OCI-LY3 (cell line): ENCODE measurements at regions not wholly inside any gene's neighbourhood (a gene's known extent, or its start where the extent isn't known, plus 50 kb on each side); places are given as distances from the start of the nearest gene placed in this dataset.

Source experiments
- EZH2phosphoT487 ChIP-seq: fragments of 200-600 bp; shearing (Covaris generic); IDR thresholded peaks from 2 replicates; pipeline ENCODE4 v1.6.1; 2018; ENCODE audit warnings: antibody characterized with exemption, mixed run types, low read depth
- TF ChIP-seq, protein P1 (sequence below): fragments of 200-600, 300-600 bp; sonication (generic); IDR thresholded peaks from 2 replicates; pipeline ENCODE4 v1.5.1; 2014; ENCODE audit warnings: antibody characterized with exemption, low read length, low read depth

- TF ChIP-seq, protein P1, sequence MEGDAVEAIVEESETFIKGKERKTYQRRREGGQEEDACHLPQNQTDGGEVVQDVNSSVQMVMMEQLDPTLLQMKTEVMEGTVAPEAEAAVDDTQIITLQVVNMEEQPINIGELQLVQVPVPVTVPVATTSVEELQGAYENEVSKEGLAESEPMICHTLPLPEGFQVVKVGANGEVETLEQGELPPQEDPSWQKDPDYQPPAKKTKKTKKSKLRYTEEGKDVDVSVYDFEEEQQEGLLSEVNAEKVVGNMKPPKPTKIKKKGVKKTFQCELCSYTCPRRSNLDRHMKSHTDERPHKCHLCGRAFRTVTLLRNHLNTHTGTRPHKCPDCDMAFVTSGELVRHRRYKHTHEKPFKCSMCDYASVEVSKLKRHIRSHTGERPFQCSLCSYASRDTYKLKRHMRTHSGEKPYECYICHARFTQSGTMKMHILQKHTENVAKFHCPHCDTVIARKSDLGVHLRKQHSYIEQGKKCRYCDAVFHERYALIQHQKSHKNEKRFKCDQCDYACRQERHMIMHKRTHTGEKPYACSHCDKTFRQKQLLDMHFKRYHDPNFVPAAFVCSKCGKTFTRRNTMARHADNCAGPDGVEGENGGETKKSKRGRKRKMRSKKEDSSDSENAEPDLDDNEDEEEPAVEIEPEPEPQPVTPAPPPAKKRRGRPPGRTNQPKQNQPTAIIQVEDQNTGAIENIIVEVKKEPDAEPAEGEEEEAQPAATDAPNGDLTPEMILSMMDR: no peak
- TF ChIP-seq EZH2phosphoT487: no peak
Measured at GRCh38 chr3:184496933-184497332, 64.7 kb upstream of the EPHB3 start.
